ENCODE measurements at regions not wholly inside any gene's neighbourhood (a gene's known extent, or its start where the extent isn't known, plus 50 kb on each side); places are given as distances from the start of the nearest gene placed in this dataset.

GRCh38 chr2:150689590-150689989, 202.1 kb upstream of the RND3 start:
- Histone ChIP-seq H3K27me3 (ENCODE audit: insufficient read depth, low read length) (no peaks in the 10 kb centered on the region), H3K27ac (ENCODE audit: low read depth, low read length) (no peak overlapping the region), H3K79me2 (ENCODE audit: insufficient read depth, low read length) (no peaks in the 10 kb centered on the region), H2AFZ (ENCODE audit: low read depth, low read length) (no peak overlapping the region), H3K9me3 (ENCODE audit: insufficient read depth, low read depth, low read length) (no peaks in the 10 kb centered on the region), H3K36me3 (ENCODE audit: insufficient read depth, low read length) (no peaks in the 10 kb centered on the region), H3K4me1 (ENCODE audit: insufficient read depth, low read length) (no peaks in the 10 kb centered on the region), H4K20me1 (ENCODE audit: insufficient read depth, low read length) (no peaks in the 10 kb centered on the region), H3K9ac (ENCODE audit: low read length) (no peak overlapping the region), H3K4me2 (ENCODE audit: low read length) (no peak overlapping the region), H3K4me3 (ENCODE audit: insufficient read depth, low read depth, low read length) (no peak overlapping the region)
- Mint-ChIP-seq H3K27me3 (ENCODE audit: low read depth, unreplicated experiment) (no peaks in the 10 kb centered on the region), H3K9me3 (ENCODE audit: unreplicated experiment) (no peaks in the 10 kb centered on the region), H3K4me3 (ENCODE audit: unreplicated experiment) (no peak overlapping the region), H3K36me3 (ENCODE audit: low read depth, unreplicated experiment) (no peaks in the 10 kb centered on the region), H3K27ac (ENCODE audit: unreplicated experiment) (no peak overlapping the region), H3K4me1 (ENCODE audit: low read depth, unreplicated experiment) (no peaks in the 10 kb centered on the region)
- FAIRE-seq: no peak
- no peak for TF ChIP-seq EZH2 (IDR thresholded peaks at IDR 0.05; ENCODE audit: insufficient read depth, low read length)
- TF ChIP-seq, protein P1, sequence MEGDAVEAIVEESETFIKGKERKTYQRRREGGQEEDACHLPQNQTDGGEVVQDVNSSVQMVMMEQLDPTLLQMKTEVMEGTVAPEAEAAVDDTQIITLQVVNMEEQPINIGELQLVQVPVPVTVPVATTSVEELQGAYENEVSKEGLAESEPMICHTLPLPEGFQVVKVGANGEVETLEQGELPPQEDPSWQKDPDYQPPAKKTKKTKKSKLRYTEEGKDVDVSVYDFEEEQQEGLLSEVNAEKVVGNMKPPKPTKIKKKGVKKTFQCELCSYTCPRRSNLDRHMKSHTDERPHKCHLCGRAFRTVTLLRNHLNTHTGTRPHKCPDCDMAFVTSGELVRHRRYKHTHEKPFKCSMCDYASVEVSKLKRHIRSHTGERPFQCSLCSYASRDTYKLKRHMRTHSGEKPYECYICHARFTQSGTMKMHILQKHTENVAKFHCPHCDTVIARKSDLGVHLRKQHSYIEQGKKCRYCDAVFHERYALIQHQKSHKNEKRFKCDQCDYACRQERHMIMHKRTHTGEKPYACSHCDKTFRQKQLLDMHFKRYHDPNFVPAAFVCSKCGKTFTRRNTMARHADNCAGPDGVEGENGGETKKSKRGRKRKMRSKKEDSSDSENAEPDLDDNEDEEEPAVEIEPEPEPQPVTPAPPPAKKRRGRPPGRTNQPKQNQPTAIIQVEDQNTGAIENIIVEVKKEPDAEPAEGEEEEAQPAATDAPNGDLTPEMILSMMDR (IDR thresholded peaks at IDR 0.05; ENCODE audit: insufficient read depth, low read depth, low read length): no peak
- no peak for DNase-seq (ENCODE audit: low read depth)

DNA sequence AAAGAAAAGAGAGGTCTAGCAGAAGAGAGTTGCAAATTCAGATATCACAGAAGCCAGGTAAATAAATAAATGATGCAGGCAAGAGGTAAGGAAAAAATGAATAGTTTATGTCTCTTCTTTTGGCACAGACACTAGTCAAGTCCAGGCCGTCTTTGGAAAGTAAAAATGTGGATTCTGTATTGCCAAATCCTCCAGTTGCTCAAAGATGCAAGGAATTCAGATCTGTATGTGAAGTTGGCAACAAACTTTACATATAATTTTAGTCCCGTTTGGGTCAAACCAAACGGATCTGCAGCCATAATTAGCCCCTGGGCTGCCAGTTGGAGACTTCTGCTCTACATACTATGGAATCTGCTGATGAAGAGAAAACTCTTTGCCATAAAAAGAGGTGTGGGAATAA, 200.5 kb upstream of the RND3 start:
- H3K27me3 ChIP-seq (ENCODE audit: insufficient read depth, low read length): no peaks in the 10 kb centered on the region
- H4K20me1 ChIP-seq (ENCODE audit: insufficient read depth, low read length): no peaks in the 10 kb centered on the region
- Mint-ChIP-seq H3K4me3 (ENCODE audit: unreplicated experiment) (no peak overlapping the region), H3K27ac (ENCODE audit: unreplicated experiment) (no peak overlapping the region), H3K27me3 (ENCODE audit: low read depth, unreplicated experiment) (no peaks in the 10 kb centered on the region), H3K9me3 (ENCODE audit: unreplicated experiment) (no peaks in the 10 kb centered on the region), H3K36me3 (ENCODE audit: low read depth, unreplicated experiment) (no peaks in the 10 kb centered on the region), H3K4me1 (ENCODE audit: low read depth, unreplicated experiment) (no peaks in the 10 kb centered on the region)
- FAIRE-seq (no peak), DNase-seq (ENCODE audit: low read depth) (no peak)
- no peak overlapping the region for H3K4me2 ChIP-seq (ENCODE audit: low read length)
- no peaks in the 10 kb centered on the region for H3K9me3 ChIP-seq (ENCODE audit: insufficient read depth, low read depth, low read length)
- no peak overlapping the region for H3K27ac ChIP-seq (ENCODE audit: low read depth, low read length)
- no peak overlapping the region for H2AFZ ChIP-seq (ENCODE audit: low read depth, low read length)
- H3K4me1 ChIP-seq (ENCODE audit: insufficient read depth, low read length): no peaks in the 10 kb centered on the region
- no peak overlapping the region for H3K9ac ChIP-seq (ENCODE audit: low read length)
- TF ChIP-seq, protein P1 (IDR thresholded peaks at IDR 0.05; ENCODE audit: insufficient read depth, low read depth, low read length): no peak
- TF ChIP-seq EZH2 (IDR thresholded peaks at IDR 0.05; ENCODE audit: insufficient read depth, low read length): no peak
- no peak overlapping the region for H3K4me3 ChIP-seq (ENCODE audit: insufficient read depth, low read depth, low read length)
- H3K79me2 ChIP-seq (ENCODE audit: insufficient read depth, low read length): no peaks in the 10 kb centered on the region
- no peaks in the 10 kb centered on the region for H3K36me3 ChIP-seq (ENCODE audit: insufficient read depth, low read length)

DNA sequence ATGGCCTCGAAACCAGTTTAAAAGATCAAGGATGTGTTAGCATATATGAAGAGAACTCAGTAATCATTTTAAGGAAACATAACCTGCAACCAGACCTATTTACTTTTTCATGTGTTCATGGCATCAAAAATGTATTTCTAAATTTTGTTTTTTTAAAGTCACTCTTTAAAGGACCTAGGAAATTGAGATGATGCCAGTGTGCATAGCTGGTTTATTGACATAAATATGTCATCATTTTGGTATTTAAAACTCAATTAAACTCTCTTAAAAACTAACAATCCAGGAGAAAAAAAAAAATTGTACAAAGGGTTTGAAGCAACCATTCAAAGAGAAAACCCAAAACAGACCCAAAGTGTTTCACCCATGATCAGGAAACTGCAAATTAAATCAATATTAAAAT, 198.9 kb upstream of the RND3 start:
- H3K27ac ChIP-seq (ENCODE audit: low read depth, low read length): no peak overlapping the region
- TF ChIP-seq EZH2 (IDR thresholded peaks at IDR 0.05; ENCODE audit: insufficient read depth, low read length): no peak
- peaks cover under 1% of the 10 kb centered on the region for H3K4me1 Mint-ChIP-seq (ENCODE audit: low read depth, unreplicated experiment)
- H3K27ac Mint-ChIP-seq (ENCODE audit: unreplicated experiment): no peak overlapping the region
- H3K9ac ChIP-seq (ENCODE audit: low read length): no peak overlapping the region
- no peak overlapping the region for H3K4me3 ChIP-seq (ENCODE audit: insufficient read depth, low read depth, low read length)
- no peak overlapping the region for H2AFZ ChIP-seq (ENCODE audit: low read depth, low read length)
- no peak overlapping the region for H3K4me2 ChIP-seq (ENCODE audit: low read length)
- no peaks in the 10 kb centered on the region for H3K36me3 ChIP-seq (ENCODE audit: insufficient read depth, low read length)
- no peaks in the 10 kb centered on the region for H3K36me3 Mint-ChIP-seq (ENCODE audit: low read depth, unreplicated experiment)
- FAIRE-seq (no peak), DNase-seq (ENCODE audit: low read depth) (no peak)
- no peak overlapping the region for H3K4me3 Mint-ChIP-seq (ENCODE audit: unreplicated experiment)
- no peaks in the 10 kb centered on the region for H3K27me3 ChIP-seq (ENCODE audit: insufficient read depth, low read length)
- H3K9me3 Mint-ChIP-seq (ENCODE audit: unreplicated experiment): no peaks in the 10 kb centered on the region
- no peaks in the 10 kb centered on the region for H3K79me2 ChIP-seq (ENCODE audit: insufficient read depth, low read length)
- H4K20me1 ChIP-seq (ENCODE audit: insufficient read depth, low read length): no peaks in the 10 kb centered on the region
- H3K27me3 Mint-ChIP-seq (ENCODE audit: low read depth, unreplicated experiment): no peaks in the 10 kb centered on the region
- no peaks in the 10 kb centered on the region for H3K9me3 ChIP-seq (ENCODE audit: insufficient read depth, low read depth, low read length)
- H3K4me1 ChIP-seq (ENCODE audit: insufficient read depth, low read length): no peaks in the 10 kb centered on the region

Data from astrocyte (in vitro differentiated cells and primary cell).